BJ (cell line): ENCODE measurements at regions not wholly inside any gene's neighbourhood (a gene's known extent, or its start where the extent isn't known, plus 50 kb on each side); places are given as distances from the start of the nearest gene placed in this dataset.
"Not testable (repeated sequence)": the region's sequence is repeated elsewhere in the genome, so short reads cannot be mapped to it uniquely, and the experiment has no call there.

Experiments
- CTCF ChIA-PET: fragments of 350-600 bp; formaldehyde crosslinking; extraction: SDS; loops from one replicate; lab custom pipeline; 2021; ENCODE audit warnings: antibody characterized with exemption, inconsistent platforms; lab: Yijun Ruan, JAX
- POLR2A ChIA-PET: fragments of 300-600 bp; sonication (Branson Sonifier 250); formaldehyde crosslinking; extraction: SDS; loops from one replicate; lab custom pipeline; 2021; ENCODE audit warnings: antibody characterized with exemption; lab: Charles Lee
- DNase-seq: peaks from one replicate; pipeline ENCODE4 v3.0.0-alpha.2; 2011; ENCODE audit warnings: low read depth
- H3K27me3 ChIP-seq: 2 replicates; pipeline ENCODE4 v1.6.0; 2011; ENCODE audit warnings: low read length; ENCODE audit not compliant: control insufficient read depth, insufficient read depth
- H3K36me3 ChIP-seq: 2 replicates; pipeline ENCODE4 v1.5.1; 2011; ENCODE audit warnings: low read length; ENCODE audit not compliant: control insufficient read depth, insufficient read depth
- H3K4me3 ChIP-seq: 2 replicates; pipeline ENCODE4 v1.5.1; 2011; ENCODE audit warnings: low read depth, mild to moderate bottlenecking, control low read depth, low read length
- TF ChIP-seq, protein P1 (sequence below): IDR thresholded peaks from 2 replicates; pipeline ENCODE4 v1.5.1; 2011; ENCODE audit warnings: low read depth, mild to moderate bottlenecking, control low read depth, inconsistent platforms, low read length, moderate library complexity; ENCODE audit not compliant: insufficient read depth

GRCh38 chr2:126981476-126981875 is 82.8 kb downstream of the TEX51 start:
- CTCF ChIA-PET: no interaction called here
- POLR2A ChIA-PET: no interaction called here
- no peak for DNase-seq

GRCh38 chr2:126982935-126983334 is 84.2 kb downstream of the TEX51 start:
- POLR2A ChIA-PET: no interaction called here
- Histone ChIP-seq H3K36me3 (no peaks in the 10 kb centered on the region), H3K4me3 (no peak overlapping the region), H3K27me3 (peaks cover 8% of the 10 kb centered on the region)
- TF ChIP-seq, protein P1, sequence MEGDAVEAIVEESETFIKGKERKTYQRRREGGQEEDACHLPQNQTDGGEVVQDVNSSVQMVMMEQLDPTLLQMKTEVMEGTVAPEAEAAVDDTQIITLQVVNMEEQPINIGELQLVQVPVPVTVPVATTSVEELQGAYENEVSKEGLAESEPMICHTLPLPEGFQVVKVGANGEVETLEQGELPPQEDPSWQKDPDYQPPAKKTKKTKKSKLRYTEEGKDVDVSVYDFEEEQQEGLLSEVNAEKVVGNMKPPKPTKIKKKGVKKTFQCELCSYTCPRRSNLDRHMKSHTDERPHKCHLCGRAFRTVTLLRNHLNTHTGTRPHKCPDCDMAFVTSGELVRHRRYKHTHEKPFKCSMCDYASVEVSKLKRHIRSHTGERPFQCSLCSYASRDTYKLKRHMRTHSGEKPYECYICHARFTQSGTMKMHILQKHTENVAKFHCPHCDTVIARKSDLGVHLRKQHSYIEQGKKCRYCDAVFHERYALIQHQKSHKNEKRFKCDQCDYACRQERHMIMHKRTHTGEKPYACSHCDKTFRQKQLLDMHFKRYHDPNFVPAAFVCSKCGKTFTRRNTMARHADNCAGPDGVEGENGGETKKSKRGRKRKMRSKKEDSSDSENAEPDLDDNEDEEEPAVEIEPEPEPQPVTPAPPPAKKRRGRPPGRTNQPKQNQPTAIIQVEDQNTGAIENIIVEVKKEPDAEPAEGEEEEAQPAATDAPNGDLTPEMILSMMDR: no peak
- no peak for DNase-seq
- CTCF ChIA-PET: interaction anchor here (0.7 kb wide), 1 partner anchor 11 kb away, joined by 5 read pairs; no protein-coding TSS in a partner anchor

More at GRCh38 chr2:126981476-126981875, 82.8 kb downstream of the TEX51 start:
- Histone ChIP-seq H3K36me3 (no peaks in the 10 kb centered on the region), H3K27me3 (peaks cover 5% of the 10 kb centered on the region; the same call in 1 of the 2 replicates), H3K4me3 (no peak overlapping the region)
- TF ChIP-seq, protein P1: no peak

DNA sequence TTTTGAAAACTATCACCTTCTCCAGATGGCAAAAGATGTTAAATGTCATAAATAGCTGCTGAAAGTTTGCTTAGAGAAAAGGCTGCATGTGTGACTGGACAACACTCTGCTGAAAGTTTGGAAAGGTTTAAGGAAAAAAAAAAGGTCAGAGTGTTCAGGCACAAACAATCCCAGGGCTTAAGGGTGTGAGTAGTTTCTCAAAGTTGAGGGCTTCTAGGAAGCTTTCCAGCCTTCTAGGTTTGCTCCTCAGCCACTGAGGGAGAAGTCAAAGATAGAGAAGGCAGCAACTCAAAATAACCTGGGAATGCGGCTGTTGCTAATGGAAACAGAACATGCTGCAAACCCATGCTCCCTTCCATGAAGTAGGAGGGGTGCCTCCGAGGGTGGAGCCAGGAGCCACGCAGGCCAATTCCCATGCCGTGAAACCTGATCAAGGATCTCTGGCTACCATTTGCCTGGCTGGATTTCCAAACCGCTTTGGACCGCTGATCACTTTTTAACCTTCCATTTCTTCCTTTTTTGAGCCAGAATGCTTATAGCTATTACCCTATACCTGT is 88.0 kb downstream of the TEX51 start:
- no peaks in the 10 kb centered on the region for H3K36me3 ChIP-seq
- TF ChIP-seq, protein P1: no peak
- POLR2A ChIA-PET: no interaction called here
- no peak overlapping the region for H3K4me3 ChIP-seq
- peaks cover 5% of the 10 kb centered on the region; the same call in 1 of the 2 replicates for H3K27me3 ChIP-seq
- CTCF ChIA-PET: no interaction called here
- no peak for DNase-seq

- no peak for DNase-seq
- no peaks in the 10 kb centered on the region for H3K36me3 ChIP-seq
- TF ChIP-seq, protein P1: no peak
- no peak overlapping the region for H3K4me3 ChIP-seq
- POLR2A ChIA-PET: no interaction called here
- CTCF ChIA-PET: interaction anchor here (0.6 to 0.7 kb wide), 2 partner anchors 16 to 541 kb away, joined by 3 read pairs; no protein-coding TSS in a partner anchor
- peaks cover 6% of the 10 kb centered on the region; the same call in 1 of the 2 replicates for H3K27me3 ChIP-seq
Measured at GRCh38 chr2:126988482-126988881, 89.8 kb downstream of the TEX51 start.

DNA sequence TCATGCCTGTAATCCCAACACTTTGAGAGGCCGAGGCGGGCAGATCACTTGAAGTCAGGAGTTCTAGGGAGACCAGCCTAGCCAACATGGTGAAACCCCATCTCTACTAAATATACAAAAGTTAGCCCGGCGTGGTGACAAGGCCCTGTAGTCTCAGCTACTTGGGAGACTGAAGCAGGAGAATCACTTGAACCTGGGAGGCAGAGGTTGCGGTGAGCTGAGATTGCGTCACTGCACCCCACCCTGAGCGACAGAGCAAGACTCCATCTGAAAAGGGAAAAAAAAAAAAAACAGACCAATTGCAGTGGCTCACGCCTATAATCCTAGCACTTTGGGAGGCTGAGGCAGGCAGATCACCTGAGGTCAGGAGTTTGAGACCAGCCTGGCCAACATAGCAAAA is 90.4 kb downstream of the TEX51 start:
- CTCF ChIA-PET: interaction anchor here (2.4 kb wide), 1 partner anchor 18 kb away, joined by 10 read pairs; no protein-coding TSS in a partner anchor
- H3K36me3 ChIP-seq, POLR2A ChIA-PET, DNase-seq, H3K27me3 ChIP-seq, H3K4me3 ChIP-seq: not testable (repeated sequence)
